ENCODE measurements at regions not wholly inside any gene's neighbourhood (a gene's known extent, or its start where the extent isn't known, plus 50 kb on each side); places are given as distances from the start of the nearest gene placed in this dataset.

GRCh38 chr1:214880956-214881355, 201.6 kb upstream of the KCNK2 start:
- Histone ChIP-seq H3K27me3 (ENCODE audit: control insufficient read depth, insufficient read depth, low read length) (no peaks in the 10 kb centered on the region), H4K5ac (ENCODE audit: low read depth, low read length) (no peak overlapping the region), H3K14ac (replicated peaks; ENCODE audit: low read depth, low read length) (no peak overlapping the region), H2BK5ac (ENCODE audit: low read depth, low read length, poor library complexity, severe bottlenecking) (no peak overlapping the region), H4K20me1 (ENCODE audit: insufficient read depth, low read length) (no peaks in the 10 kb centered on the region), H3K4me3 (ENCODE audit: insufficient read depth, low read depth, low read length) (no peak overlapping the region), H4K8ac (ENCODE audit: low read depth in 2 of 2, low read length in 2 of 2) (no peak overlapping the region), H3K9ac (ENCODE audit: low read depth, low read length) (no peak overlapping the region), H3K4ac (ENCODE audit: low read depth, low read length) (no peak overlapping the region), H2BK120ac (ENCODE audit: low read depth, low read length) (no peak overlapping the region), H2BK20ac (ENCODE audit: low read depth, low read length) (no peak overlapping the region), H3K18ac (ENCODE audit: low read depth, low read length) (no peak overlapping the region), H2BK15ac (ENCODE audit: low read depth, low read length) (no peak overlapping the region), H3K27ac (ENCODE audit: insufficient read depth, low read length) (no peak overlapping the region), H2AK9ac (replicated peaks; ENCODE audit: low read depth, low read length, poor library complexity) (no peak overlapping the region), H3K4me1 (ENCODE audit: control insufficient read depth, insufficient read depth, low read length) (no peaks in the 10 kb centered on the region), H3K9me1 (ENCODE audit: insufficient read depth, low read length) (no peaks in the 10 kb centered on the region), H3K4me2 (ENCODE audit: low read depth, low read length) (no peak overlapping the region), H4K91ac (ENCODE audit: insufficient read depth, low read depth, low read length) (no peak overlapping the region), H3K56ac (ENCODE audit: extremely low read depth, insufficient read depth, low read length) (no peak overlapping the region), H3K79me1 (ENCODE audit: low read depth in 1 of 2, low read length in 2 of 2) (no peaks in the 10 kb centered on the region), H3K9me3 (ENCODE audit: control insufficient read depth, insufficient read depth, low read length) (no peaks in the 10 kb centered on the region), H2AFZ (replicated peaks; ENCODE audit: low read length, poor library complexity) (no peak overlapping the region), H3K23ac (ENCODE audit: low read depth, low read length) (no peak overlapping the region), H3K36me3 (ENCODE audit: control insufficient read depth, insufficient read depth, low read length) (no peaks in the 10 kb centered on the region), H2AK5ac (ENCODE audit: low read depth, low read length) (no peak overlapping the region)
- ChIA-PET POLR2A (ENCODE audit: unreplicated experiment) (no interaction called here), CTCF (no interaction called here)
- ATAC-seq (ENCODE audit: low read depth) (no peak), DNase-seq (no peak)
- intact Hi-C loops (cut with micrococcal nuclease) = no loop called here
- no TSS peak for BruUV-seq (replicated peaks)
- dilution Hi-C loops (cut with HindIII; ENCODE audit: low sequenced_read_pairs, unreplicated experiment) = no loop called here
- no peak for TF ChIP-seq CHD1 (IDR thresholded peaks at IDR 0.05; ENCODE audit: low read depth, low read length)
- no peak for TF ChIP-seq MXI1 (IDR thresholded peaks at IDR 0.05; ENCODE audit: borderline replicate concordance, low read depth, low read length)
- TF ChIP-seq NFE2L2 (IDR thresholded peaks at IDR 0.05; ENCODE audit: low read depth, low read length) = no peak
- TF ChIP-seq CEBPB (IDR thresholded peaks at IDR 0.05; ENCODE audit: low read depth, low read length) = no peak
- no peak for TF ChIP-seq MAFK (IDR thresholded peaks at IDR 0.05; ENCODE audit: low read depth, low read length)
- TF ChIP-seq SMC3 (IDR thresholded peaks at IDR 0.05; ENCODE audit: low read depth, low read length) = no peak
- TF ChIP-seq RAD21 (IDR thresholded peaks at IDR 0.05; ENCODE audit: low read length) = no peak
- in situ Hi-C loops (cut with MboI; ENCODE audit: low sequenced_read_pairs) = no loop called here
- WGBS, 2 experiments (ENCODE audit: extremely low coverage in 2 of 2, insufficient read length in 1 of 2) = no CpG with 5 or more reads among the region's 5 CpGs

All from IMR-90 (cell line).